Islet of Langerhans (tissue), 1 donor: ENCODE measurements at regions not wholly inside any gene's neighbourhood (a gene's known extent, or its start where the extent isn't known, plus 50 kb on each side); places are given as distances from the start of the nearest gene placed in this dataset.

ENCODE experiments used
- FAIRE-seq: peaks from one replicate; lab custom pipeline; 2011; peaks lifted over from hg19 to GRCh38; lab: Jason Lieb, UNC

- no peak for FAIRE-seq
Observed at GRCh38 chr18:40415821-40416220, 1539.2 kb upstream of the PIK3C3 start.

GRCh38 chr18:40415176-40415791, 1539.8 kb upstream of the PIK3C3 start:
- FAIRE-seq = no peak

- no peak for FAIRE-seq
Observed at GRCh38 chr18:40414155-40414754, 1540.8 kb upstream of the PIK3C3 start.

- FAIRE-seq = no peak
Observed at GRCh38 chr18:40413160-40413559, 1541.9 kb upstream of the PIK3C3 start.

- FAIRE-seq = no peak
Observed at GRCh38 chr18:40412410-40412809, 1542.6 kb upstream of the PIK3C3 start.

GRCh38 chr18:40407909-40408308, 1547.1 kb upstream of the PIK3C3 start:
- no peak for FAIRE-seq

GRCh38 chr18:40404284-40404683, 1550.8 kb upstream of the PIK3C3 start:
- no peak for FAIRE-seq

GRCh38 chr18:40402052-40402451, 1553.0 kb upstream of the PIK3C3 start:
- FAIRE-seq = no peak

GRCh38 chr18:40388121-40388520, 1566.9 kb upstream of the PIK3C3 start:
- no peak for FAIRE-seq

- FAIRE-seq = no peak
Observed at GRCh38 chr18:40387130-40387787, 1567.8 kb upstream of the PIK3C3 start.

- no peak for FAIRE-seq
Observed at GRCh38 chr18:40382197-40382596, 1572.8 kb upstream of the PIK3C3 start.

GRCh38 chr18:40380686-40381439, 1574.2 kb upstream of the PIK3C3 start:
- no peak for FAIRE-seq

- no peak for FAIRE-seq
Observed at GRCh38 chr18:40375837-40376236, 1579.2 kb upstream of the PIK3C3 start.

GRCh38 chr18:40371673-40372072, 1583.4 kb upstream of the PIK3C3 start:
- no peak for FAIRE-seq

- no peak for FAIRE-seq
Observed at GRCh38 chr18:40367576-40367975, 1587.5 kb upstream of the PIK3C3 start.

- no peak for FAIRE-seq
Observed at GRCh38 chr18:40366521-40366920, 1588.5 kb upstream of the PIK3C3 start.

- FAIRE-seq = no peak
Observed at GRCh38 chr18:40365526-40365925, 1589.5 kb upstream of the PIK3C3 start.

- FAIRE-seq = no peak
Observed at GRCh38 chr18:40360558-40360957, 1594.5 kb upstream of the PIK3C3 start.

- no peak for FAIRE-seq
Observed at GRCh38 chr18:40357536-40357935, 1597.5 kb upstream of the PIK3C3 start.

- FAIRE-seq = no peak
Observed at GRCh38 chr18:40356168-40356567, 1598.9 kb upstream of the PIK3C3 start.

- FAIRE-seq = no peak
Observed at GRCh38 chr18:40355726-40356125, 1599.3 kb upstream of the PIK3C3 start.

GRCh38 chr18:40348196-40348595, 1606.8 kb upstream of the PIK3C3 start:
- no peak for FAIRE-seq

GRCh38 chr18:40347261-40347660, 1607.8 kb upstream of the PIK3C3 start:
- FAIRE-seq = no peak
